Activated naive CD8-positive, alpha-beta T cell (primary cell): ENCODE measurements at regions not wholly inside any gene's neighbourhood (a gene's known extent, or its start where the extent isn't known, plus 50 kb on each side); places are given as distances from the start of the nearest gene placed in this dataset.

Experiments
- H3K27ac Mint-ChIP-seq: one replicate; pipeline ENCODE4 v1.8.0; 2021; ENCODE audit warnings: mixed read lengths
- H3K27me3 Mint-ChIP-seq: one replicate; pipeline ENCODE4 v1.8.0; 2021; ENCODE audit warnings: mixed read lengths
- H3K36me3 Mint-ChIP-seq: one replicate; pipeline ENCODE4 v1.8.0; 2021; ENCODE audit warnings: mixed read lengths
- H3K4me1 Mint-ChIP-seq: one replicate; pipeline ENCODE4 v1.8.0; 2021; ENCODE audit warnings: low read depth, mixed read lengths
- H3K4me3 Mint-ChIP-seq: one replicate; pipeline ENCODE4 v1.8.0; 2021; ENCODE audit warnings: mild to moderate bottlenecking, mixed read lengths
- H3K9me3 Mint-ChIP-seq: one replicate; pipeline ENCODE4 v1.8.0; 2021; ENCODE audit warnings: low read depth, mixed read lengths

DNA sequence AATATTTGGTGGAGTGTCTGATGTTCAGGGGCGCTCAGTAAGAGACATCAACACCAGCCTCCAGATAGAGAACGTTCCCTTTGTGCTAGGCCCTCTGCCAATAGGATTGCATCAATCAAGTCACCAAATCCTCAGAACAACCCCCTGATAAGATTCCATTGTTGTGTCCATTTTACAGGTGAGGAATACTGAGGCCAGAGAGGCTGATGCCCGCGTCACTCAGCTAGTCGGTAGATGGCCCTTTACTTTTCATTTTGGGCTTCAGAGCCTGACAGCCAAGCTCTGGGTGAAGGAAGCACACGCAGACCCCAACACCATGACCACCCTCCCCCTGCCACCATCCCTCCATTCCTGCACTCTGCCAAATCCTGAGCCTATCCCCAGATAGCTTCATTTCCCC lies 406.2 kb downstream of the PTPRU start:
- Mint-ChIP-seq H3K9me3 (no peaks in the 10 kb centered on the region), H3K36me3 (no peaks in the 10 kb centered on the region), H3K27ac (no peak overlapping the region), H3K4me3 (no peak overlapping the region), H3K4me1 (no peaks in the 10 kb centered on the region), H3K27me3 (no peaks in the 10 kb centered on the region)

DNA sequence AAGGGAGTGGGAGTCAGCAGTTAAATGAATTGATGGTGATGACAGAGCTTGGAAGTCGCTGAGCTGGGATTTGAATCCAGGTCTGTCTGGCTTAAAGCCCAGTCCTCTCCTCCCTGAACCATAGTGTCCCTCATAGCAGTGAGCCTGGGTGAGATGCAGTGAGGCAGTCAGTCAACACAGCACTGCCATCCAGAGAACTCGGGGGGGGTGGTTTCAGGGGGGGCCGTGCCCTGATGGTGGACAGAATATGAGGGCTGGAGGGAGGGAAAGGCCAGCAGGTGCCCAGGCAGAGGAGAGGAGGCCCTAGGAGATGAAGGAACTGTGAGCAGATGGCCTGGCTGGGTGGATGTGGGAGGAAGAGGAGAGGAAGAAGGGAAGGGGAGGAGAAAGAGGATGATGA lies 405.6 kb downstream of the PTPRU start:
- no peaks in the 10 kb centered on the region for H3K9me3 Mint-ChIP-seq
- H3K4me3 Mint-ChIP-seq, result no peak overlapping the region
- no peaks in the 10 kb centered on the region for H3K36me3 Mint-ChIP-seq
- no peaks in the 10 kb centered on the region for H3K4me1 Mint-ChIP-seq
- H3K27me3 Mint-ChIP-seq, result peaks cover 3% of the 10 kb centered on the region
- no peak overlapping the region for H3K27ac Mint-ChIP-seq

DNA sequence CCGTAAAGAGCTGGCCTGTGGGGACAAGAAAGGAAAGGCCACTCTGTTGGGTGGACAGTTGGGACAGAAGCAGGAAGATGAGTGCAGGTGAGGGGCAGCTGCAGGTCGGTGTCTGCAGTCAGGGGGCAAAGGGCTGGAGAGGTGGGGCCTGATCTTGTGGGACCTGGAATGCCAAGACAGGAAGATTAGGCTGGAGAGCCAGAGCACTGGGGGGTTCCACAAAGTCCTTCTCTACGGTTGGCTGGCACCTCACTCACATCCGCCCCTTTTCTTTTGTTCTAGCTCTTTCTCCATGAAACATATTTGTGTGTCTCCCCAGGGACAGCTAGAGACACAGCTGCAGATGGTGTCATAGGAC lies 404.1 kb downstream of the PTPRU start:
- Mint-ChIP-seq H3K36me3 (no peaks in the 10 kb centered on the region), H3K27me3 (peaks cover 9% of the 10 kb centered on the region), H3K4me3 (no peak overlapping the region), H3K4me1 (no peaks in the 10 kb centered on the region), H3K27ac (no peak overlapping the region), H3K9me3 (no peaks in the 10 kb centered on the region)

DNA sequence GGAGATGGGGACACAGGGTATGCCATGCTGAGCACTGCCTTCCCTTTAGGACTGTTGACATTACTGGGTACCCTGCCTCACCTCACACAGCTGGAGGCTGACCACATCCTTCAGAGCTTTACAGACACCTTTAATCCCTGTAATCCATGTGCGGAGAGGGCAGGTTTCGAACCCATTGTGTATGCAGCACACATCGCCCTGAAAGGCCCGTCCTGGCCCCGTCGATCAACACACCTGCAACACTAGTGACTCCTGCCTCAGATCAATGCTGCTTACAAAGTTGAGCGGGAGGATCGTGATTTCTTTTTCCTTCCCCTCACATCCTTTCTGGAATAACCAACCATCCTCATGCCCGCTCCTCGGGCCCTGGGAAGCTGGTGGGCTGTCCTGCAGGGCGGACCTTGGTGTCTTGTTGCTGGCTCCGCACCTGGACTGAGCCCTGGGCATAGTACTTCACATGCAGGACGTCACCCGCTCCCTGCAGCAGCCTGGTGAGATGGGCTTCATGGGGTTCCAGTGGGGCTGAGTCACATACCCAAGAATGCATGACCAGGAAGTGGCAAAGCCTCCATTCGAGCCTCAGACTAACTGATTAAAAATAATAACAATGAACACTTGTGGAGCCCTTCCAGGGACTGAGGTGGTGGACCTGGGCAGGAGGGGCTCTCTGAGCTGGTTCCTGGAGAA lies 403.6 kb downstream of the PTPRU start:
- no peaks in the 10 kb centered on the region for H3K36me3 Mint-ChIP-seq
- peaks cover 9% of the 10 kb centered on the region for H3K27me3 Mint-ChIP-seq
- no peaks in the 10 kb centered on the region for H3K9me3 Mint-ChIP-seq
- H3K4me1 Mint-ChIP-seq, result no peaks in the 10 kb centered on the region
- H3K4me3 Mint-ChIP-seq, result no peak overlapping the region
- no peak overlapping the region for H3K27ac Mint-ChIP-seq

DNA sequence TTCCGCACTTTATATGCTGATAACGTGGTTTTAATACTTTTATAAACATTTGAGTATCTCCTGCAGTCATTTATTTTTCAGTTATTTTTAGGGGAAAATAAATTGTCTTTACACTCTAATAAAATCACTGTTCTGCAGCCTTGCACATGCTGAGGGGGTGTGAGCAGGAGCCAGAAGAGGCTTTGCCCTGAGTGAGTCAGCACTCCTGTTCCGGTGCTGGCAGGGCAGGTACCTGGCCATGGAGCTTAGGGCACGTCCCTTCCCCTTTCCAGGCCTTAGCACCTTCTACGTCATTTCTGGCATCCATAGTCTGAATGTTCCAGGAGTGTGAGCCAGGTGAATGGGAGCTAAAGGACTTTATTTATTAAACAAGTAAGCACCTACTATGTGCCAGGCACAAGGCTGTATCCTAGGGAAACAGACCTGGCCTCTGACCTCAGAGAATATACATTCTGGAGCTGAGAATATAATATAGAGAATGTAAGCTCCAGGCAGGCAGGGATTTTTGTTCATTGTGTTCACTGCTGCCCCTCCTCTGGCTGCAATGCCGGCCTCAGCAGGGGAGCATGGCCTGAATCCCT lies 402.9 kb downstream of the PTPRU start:
- Mint-ChIP-seq H3K9me3 (no peaks in the 10 kb centered on the region), H3K4me1 (no peaks in the 10 kb centered on the region), H3K27me3 (peaks cover 9% of the 10 kb centered on the region), H3K36me3 (no peaks in the 10 kb centered on the region), H3K4me3 (no peak overlapping the region), H3K27ac (no peak overlapping the region)

DNA sequence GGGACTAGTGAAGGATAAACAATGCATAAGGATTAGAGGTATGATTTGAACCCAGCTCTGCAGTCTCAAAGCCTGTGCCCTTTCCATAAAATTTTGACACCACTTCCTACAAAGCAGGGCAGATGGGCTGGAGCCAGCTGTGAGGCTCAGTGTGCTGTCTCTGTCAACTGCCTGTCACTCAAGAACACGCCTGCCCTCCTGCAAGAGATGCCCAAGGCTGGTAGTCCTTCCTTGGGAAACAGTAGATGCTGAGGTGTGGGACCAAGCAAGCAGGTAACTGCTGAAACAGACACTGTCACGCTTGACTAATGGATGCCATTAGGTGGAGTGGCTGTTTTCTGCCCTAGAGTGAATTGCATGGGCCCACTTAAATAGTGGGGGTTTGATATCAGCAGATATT lies 402.0 kb downstream of the PTPRU start:
- no peaks in the 10 kb centered on the region for H3K4me1 Mint-ChIP-seq
- H3K36me3 Mint-ChIP-seq, result no peaks in the 10 kb centered on the region
- H3K27ac Mint-ChIP-seq, result no peak overlapping the region
- H3K4me3 Mint-ChIP-seq, result no peak overlapping the region
- no peaks in the 10 kb centered on the region for H3K9me3 Mint-ChIP-seq
- H3K27me3 Mint-ChIP-seq, result peaks cover 9% of the 10 kb centered on the region

DNA sequence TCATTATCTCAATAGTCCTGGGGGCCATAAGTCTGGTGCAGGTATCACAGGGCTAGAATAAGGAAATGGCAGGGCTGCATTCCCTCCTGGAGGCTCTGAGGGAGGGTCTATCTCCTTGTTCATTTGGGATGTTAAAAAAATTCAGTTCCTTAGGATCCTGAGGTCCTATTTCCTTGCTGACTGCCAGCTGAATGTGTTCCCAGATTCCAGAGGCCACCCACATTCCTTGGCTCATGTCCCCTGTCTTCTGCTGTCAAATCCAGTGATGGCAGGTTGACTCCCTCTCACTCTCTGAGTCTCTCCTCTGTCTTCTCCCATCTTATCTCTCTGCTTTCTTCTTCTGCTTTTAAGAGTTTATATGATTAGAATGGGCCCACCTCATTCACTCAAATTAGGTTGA lies 400.6 kb downstream of the PTPRU start:
- no peaks in the 10 kb centered on the region for H3K9me3 Mint-ChIP-seq
- peaks cover 9% of the 10 kb centered on the region for H3K27me3 Mint-ChIP-seq
- no peaks in the 10 kb centered on the region for H3K4me1 Mint-ChIP-seq
- H3K36me3 Mint-ChIP-seq, result no peaks in the 10 kb centered on the region
- H3K27ac Mint-ChIP-seq, result no peak overlapping the region
- no peak overlapping the region for H3K4me3 Mint-ChIP-seq

DNA sequence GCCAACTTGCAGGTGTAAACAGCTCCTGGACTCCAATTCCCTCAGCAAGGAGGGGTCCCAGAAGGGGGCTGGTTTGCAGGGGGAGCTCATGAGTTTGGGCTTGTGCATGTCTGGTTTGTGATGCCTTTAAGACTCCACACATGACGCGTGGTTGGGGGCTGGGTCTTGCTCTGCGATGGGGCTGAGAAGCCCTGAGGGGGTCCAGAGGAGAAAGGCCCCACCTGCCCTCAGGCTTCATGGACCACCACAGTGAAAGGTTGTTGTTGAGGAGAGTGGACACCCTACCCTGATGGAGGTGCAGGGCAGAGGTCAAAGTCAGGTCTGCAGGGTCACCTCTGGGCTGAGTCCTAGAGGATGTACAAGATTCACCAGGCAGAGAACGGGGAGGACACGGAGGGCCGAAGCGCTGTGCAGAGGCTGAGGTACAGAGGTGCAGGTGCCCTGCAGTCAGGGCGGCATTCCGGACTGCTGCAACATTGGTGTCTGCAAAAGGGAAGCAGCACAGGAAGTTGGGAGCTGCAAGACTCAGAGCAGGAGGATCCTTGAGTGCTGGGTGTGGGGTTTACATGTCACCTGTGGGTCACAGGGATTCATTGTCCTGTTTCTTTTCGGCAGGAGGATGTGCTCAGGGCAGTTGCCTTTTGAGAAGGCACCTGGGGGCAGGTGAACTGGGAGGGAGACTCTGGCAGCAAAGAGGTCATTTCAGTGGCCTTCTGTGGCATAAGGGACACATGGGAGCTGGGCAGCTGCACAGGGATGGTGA lies 399.4 kb downstream of the PTPRU start:
- H3K27me3 Mint-ChIP-seq, result peaks cover 9% of the 10 kb centered on the region
- H3K4me1 Mint-ChIP-seq, result no peaks in the 10 kb centered on the region
- no peak overlapping the region for H3K4me3 Mint-ChIP-seq
- H3K36me3 Mint-ChIP-seq, result no peaks in the 10 kb centered on the region
- H3K27ac Mint-ChIP-seq, result no peak overlapping the region
- H3K9me3 Mint-ChIP-seq, result no peaks in the 10 kb centered on the region

DNA sequence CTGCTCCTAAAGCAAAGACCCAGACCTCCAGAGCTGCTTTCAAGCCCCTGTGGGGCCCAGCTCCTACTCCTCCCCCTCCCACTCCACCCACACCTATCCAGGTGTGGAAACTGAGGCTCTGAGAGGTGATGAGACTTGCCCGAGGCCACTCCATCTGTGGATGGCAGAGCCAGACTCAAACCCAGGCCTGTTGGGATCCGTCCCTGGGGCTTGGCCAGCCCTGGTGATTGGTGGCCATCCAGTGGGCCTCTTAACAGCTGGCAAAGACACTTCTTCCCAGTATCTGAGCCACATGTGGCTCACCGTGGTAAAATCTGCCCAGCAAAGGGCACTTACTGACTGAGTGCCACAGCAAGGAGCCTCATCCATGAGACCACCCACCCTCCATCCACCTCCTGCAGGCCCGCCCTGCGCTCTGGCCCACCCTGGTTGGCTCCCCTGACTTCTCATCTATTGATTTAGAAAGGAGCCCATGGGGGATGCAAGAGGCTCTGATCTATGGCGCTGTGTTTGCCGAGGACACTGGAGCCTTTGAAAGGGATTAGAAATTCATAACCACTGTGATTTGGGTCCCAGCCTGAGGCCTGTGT lies 398.5 kb downstream of the PTPRU start:
- no peaks in the 10 kb centered on the region for H3K4me1 Mint-ChIP-seq
- no peaks in the 10 kb centered on the region for H3K36me3 Mint-ChIP-seq
- H3K27ac Mint-ChIP-seq, result no peak overlapping the region
- H3K9me3 Mint-ChIP-seq, result no peaks in the 10 kb centered on the region
- no peak overlapping the region for H3K4me3 Mint-ChIP-seq
- peaks cover 9% of the 10 kb centered on the region for H3K27me3 Mint-ChIP-seq

DNA sequence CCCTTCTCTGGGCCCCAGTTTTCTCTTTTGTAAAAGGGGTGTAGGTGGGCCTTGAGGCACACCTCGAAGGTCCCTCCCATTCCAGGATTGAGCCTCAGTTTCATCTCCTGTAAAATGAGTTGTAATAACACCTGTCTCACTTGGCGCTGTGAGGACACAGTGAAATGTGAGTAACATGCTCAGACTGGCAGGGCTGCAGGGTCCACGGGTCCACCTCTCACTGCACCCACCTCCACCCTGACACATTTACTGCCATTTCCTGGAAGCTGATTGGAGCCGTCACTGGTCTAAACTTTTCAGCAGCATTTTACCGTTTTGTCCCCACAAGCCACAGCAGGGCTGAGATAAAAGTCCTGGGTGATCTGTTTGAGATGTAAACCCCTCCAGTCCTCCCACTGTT lies 398.0 kb downstream of the PTPRU start:
- Mint-ChIP-seq H3K27me3 (peaks cover 9% of the 10 kb centered on the region), H3K4me1 (no peaks in the 10 kb centered on the region), H3K9me3 (no peaks in the 10 kb centered on the region), H3K27ac (no peak overlapping the region), H3K36me3 (no peaks in the 10 kb centered on the region), H3K4me3 (no peak overlapping the region)

DNA sequence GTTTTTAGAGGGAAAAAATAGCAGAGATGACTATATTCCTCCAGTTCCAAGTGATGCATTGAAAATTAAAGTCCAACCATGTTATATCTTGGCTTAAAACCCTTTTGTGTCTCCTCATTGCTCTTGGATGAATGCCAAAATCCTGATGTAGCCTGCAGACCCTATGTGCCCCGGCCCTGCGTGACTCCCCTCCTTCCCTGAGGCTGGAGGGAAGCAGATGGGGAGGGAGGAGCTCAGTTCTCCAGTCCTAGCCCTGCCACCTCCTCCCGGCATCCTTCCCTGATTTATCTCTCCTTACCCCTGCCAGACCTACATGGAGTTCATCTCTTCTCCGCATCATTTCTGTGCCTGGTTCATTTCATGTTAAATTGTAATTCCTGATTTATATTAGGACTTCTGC lies 397.4 kb downstream of the PTPRU start:
- H3K36me3 Mint-ChIP-seq, result no peaks in the 10 kb centered on the region
- H3K27me3 Mint-ChIP-seq, result peaks cover 9% of the 10 kb centered on the region
- H3K27ac Mint-ChIP-seq, result no peak overlapping the region
- no peaks in the 10 kb centered on the region for H3K9me3 Mint-ChIP-seq
- no peaks in the 10 kb centered on the region for H3K4me1 Mint-ChIP-seq
- no peak overlapping the region for H3K4me3 Mint-ChIP-seq

DNA sequence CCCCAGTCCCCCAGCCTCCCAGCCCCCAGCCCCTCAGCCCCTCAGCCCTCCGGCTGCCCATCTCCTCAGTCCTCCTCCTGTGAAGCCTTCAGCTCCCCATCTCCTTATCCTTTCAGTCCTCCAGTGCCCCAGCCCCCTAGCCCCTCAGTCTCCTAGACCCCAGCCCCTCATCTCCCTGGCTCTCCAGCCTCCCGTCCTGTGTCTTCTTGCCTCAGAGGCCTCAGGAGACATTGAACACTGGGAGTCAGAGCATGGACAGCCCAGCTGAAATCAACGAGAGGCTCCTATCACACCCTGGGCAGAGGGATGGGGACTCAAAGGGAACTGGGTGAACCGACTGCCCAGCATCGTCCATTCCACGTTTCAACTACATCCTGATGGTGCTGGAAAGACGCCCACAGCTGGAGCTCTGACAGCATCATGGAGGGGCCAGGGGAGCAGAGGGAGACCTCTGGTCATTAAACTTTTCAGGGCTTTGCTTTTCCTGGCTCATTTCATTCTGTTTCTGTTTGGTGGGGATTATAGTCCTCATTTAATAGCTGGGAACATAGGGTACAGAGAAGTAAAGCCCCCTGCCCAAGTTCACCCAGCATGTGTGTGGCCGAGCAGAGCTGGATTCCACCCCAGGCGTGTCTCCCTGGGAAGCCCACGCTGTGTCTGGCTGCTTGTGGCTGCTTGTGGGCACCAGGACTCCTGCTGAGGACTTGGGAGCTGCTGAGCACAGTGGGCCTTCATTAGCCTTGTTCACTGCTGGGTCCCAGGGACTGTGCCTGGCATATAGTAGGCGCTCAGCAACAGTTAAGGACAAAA lies 396.7 kb downstream of the PTPRU start:
- H3K27ac Mint-ChIP-seq, result no peak overlapping the region
- H3K27me3 Mint-ChIP-seq, result peaks cover 9% of the 10 kb centered on the region
- no peaks in the 10 kb centered on the region for H3K4me1 Mint-ChIP-seq
- H3K9me3 Mint-ChIP-seq, result no peaks in the 10 kb centered on the region
- H3K4me3 Mint-ChIP-seq, result no peak overlapping the region
- H3K36me3 Mint-ChIP-seq, result no peaks in the 10 kb centered on the region

DNA sequence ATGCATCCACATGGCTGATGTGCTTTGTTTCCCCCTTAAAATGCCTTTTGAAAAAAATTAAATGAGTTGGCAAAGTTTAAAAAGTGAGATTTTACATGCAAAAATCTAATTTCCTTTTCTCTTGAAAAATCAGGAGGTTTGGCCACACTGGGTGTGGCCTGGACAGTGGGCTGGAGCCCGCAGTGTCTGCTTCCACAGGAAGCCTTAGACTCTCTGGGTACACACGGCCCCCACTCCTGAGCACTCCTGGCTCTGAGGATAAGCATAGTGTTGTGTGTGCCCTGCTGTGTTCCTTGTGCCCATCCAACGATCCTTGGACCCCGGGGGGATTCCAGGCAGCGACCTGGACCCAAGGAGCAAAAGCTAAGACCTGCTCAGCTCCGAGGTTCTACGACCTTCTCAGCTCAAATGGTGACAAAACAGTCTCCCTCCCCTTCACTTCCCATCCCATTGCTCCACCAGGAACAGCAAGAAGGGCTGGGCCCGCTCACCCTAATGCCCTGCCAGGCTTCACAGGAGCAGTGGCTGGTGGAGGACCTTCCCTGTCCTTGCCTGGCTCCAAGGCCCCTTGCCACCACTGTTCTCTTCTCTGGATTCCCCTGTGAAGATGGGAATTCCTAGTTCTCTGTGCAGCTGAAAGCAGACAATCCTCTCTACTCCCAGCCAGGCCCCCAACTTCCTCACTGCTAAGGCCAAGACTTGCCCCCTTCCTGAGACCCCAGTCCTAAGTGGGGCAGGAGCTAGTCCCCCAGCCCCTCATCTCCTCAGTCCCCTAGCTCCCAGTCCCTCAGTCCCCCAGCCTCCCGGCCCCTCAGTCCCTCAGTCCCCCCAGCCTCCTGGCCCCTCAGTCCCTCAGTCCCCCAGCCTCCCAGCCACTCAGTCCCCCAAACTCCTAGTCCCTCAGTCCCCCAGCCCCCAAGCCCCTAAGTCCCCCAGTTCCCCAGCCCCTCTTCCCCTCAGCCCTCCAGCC lies 395.8 kb downstream of the PTPRU start:
- Mint-ChIP-seq H3K27ac (no peak overlapping the region), H3K36me3 (no peaks in the 10 kb centered on the region), H3K27me3 (peaks cover 6% of the 10 kb centered on the region), H3K4me3 (no peak overlapping the region), H3K9me3 (no peaks in the 10 kb centered on the region), H3K4me1 (no peaks in the 10 kb centered on the region)

DNA sequence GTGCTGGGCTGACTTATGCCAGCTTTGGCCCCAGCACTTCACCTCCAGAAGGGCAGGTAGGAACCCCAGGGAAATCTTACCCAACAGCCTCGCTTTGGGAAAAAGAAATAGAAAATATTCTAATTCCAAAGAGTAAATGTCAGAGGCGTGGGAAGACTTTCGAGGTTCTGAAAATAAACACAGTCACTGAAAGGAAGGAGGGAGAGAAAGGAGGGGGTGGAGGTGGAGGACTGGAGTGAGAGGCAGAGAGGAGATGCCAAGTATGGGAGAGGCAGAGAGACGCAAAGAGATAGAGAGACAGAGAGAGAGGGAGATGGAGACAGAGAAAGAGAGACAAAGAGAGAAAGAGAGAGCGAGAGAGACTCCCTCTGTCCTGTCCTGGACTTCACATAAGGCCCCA lies 395.0 kb downstream of the PTPRU start:
- Mint-ChIP-seq H3K9me3 (no peaks in the 10 kb centered on the region), H3K4me3 (no peak overlapping the region), H3K36me3 (no peaks in the 10 kb centered on the region), H3K4me1 (no peaks in the 10 kb centered on the region), H3K27ac (no peak overlapping the region), H3K27me3 (peaks cover 8% of the 10 kb centered on the region)
